NCI-H1048 (cell line): ENCODE measurements at regions not wholly inside any gene's neighbourhood (a gene's known extent, or its start where the extent isn't known, plus 50 kb on each side); places are given as distances from the start of the nearest gene placed in this dataset.
A peak's percentile ranks its signal among the peaks of the same experiment; 100 is the strongest.

Source experiments
- DNase-seq: peaks from one replicate; lab custom pipeline; 2025; lab: John Stamatoyannopoulos, UW

DNA sequence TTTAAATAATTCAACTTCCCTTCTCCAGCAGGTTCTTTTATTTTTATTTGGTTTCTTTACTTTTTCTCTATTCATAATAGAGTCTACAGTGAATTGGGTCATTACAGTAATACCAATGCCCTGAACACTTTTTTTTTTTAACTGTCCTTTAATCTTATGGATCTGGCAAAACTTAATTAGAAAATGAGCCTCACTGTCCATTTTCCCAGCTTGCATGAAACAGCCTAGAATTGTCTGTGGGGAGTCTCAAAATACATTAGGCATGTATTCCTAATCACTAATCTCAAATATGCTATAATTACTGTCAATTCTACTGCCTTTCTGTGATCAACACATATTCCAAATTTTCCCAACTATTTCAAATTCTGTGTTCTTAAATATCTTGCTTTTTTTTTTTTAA is 406.8 kb downstream of the ANXA1 start:
- no peak for DNase-seq

DNA sequence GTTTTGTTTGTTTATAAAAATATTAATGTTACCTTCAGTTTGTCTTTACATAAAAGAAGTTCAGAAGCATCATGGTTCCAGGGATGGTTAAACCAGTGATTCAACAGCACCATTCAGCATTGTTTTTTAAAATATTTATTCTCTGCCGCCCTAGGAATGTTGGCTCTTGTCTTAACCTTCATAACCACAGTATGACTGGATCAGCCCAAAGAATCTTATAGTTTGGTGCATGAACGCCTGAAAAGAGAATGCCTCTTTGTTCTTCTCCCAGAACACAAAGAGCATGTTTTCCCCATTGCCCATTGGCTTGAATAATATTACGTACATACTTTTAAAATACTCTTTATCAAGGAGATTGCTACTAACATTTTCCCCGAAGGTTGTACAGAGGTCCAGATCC is 413.4 kb downstream of the ANXA1 start:
- DNase-seq: no peak

DNA sequence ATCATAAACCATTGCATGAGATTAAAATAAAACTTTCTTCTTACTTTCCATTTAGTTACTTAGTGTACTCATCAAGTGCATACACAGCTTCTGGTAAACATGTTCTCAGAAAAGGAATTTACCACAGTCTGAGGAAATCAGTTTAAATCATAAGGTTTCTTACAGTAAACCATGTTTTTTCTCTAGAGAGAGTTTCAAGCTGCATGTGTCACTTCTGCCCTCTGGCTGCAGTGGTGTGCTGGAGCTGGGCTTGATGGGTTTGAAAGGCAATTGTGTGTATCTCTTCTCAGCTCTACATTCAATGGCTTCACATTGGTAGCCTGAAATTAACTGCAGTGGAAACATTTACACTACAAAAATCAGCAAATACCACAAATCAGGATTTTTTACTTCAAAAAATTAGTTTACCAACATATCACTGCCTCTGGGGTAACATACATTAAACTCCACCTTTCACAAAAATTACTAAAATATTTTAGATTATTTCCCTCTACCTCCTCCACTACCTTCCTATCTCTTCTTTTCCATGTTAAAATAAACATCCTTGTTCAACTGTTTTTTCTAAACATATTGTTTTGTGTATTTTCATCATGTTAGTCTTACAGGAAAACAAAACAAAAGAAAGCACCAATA is 414.3 kb downstream of the ANXA1 start:
- DNase-seq: no peak

DNA sequence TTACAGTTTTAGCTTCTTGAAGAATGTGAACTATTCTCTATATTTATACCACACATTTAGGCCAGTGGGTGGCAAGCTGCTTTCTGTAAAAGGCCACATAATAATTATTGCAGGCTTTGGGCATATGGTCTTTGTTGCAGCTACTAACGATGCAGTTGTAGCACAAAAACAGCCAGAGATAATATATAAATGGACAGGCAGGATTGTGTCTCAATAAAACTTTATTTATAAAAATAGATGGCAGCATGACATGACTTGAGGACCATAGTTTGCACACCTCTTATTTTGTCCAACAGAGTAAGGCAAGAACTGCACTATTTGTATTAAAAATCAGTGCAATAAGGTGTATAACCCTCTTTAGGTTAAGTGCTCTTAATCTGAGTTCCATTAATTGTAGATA is 415.0 kb downstream of the ANXA1 start:
- no peak for DNase-seq

DNA sequence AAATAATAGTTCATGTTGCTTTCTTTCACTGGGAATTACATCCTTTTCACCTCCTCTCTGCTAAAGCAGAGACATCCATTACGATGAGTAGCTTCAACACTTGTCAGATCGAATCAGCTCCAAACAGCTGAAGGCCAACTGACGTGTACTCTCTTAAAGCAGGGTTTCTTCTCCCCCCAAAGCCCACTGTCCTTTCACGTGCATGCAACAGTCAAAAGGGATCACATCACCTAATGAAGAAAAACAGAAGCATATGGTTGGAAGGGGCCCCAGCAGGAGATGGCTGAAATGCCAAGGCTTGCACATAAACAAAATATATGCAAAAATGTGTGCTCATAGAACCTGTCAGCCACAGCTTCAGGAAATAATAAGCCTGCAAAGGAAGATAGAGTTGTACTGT is 421.6 kb downstream of the ANXA1 start:
- DNase-seq: peak; percentile 33

DNA sequence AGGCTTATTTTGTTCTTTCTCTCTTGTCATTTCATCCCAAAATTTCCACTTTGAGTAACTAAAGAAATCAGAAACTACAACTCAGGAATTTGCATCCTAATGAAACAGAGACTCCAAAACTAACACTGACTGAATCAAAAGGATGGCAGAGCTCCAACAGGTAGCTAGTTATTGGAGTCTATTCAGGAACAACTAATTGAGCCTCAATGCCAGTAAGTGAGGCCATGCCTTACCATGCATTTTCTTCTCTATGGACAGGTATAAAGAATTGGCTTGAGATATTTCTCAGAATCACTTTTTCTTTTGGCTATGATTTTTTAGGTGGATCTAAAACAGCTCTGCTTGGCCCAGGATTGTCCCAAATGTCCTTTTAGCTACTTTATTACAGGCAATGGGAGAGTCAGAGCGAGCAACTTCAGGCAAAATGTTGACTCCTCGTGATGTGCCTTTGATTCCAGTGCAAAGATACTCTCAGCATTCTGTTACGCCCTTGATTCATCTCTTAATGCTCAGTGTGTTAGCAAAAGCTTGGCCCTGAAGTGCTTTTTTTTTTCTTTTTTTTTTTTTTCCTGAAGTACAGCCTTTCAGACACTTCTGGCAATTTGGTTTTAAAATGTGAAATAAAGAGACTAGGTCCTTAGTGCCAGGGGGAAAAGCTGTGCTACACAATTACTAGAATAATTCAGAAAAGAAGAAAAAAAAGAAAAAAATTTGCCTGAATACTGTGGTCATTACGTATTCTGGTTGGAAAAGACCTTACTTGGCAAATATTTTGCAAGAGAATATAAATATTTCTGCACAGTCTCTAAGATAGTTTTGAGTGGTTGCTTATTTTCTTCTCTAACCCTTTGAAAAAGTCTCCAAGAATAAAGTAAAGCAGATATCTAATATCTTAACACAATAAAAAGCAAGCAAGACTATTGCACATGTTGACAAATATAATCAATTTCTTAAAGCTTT is 423.7 kb downstream of the ANXA1 start:
- DNase-seq: no peak

DNA sequence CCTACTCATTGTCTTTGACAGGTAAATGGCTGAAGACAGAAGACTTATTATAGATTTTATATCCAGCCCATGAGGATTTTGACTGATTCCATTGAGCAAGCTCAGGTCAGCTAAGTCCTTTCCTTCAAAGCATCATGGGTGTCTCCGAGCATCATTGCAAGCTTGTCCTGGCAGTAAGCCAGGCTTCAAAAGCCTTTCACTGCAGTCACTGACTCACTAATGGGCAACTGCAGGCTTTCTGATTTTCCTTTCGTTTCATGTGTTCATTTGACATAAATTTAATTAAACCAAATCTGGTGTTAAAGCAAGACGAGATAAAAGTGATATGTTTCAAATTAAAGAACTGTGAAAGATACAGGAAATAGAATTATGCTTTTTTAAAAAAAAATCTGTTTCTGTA is 426.2 kb downstream of the ANXA1 start:
- DNase-seq: no peak

DNA sequence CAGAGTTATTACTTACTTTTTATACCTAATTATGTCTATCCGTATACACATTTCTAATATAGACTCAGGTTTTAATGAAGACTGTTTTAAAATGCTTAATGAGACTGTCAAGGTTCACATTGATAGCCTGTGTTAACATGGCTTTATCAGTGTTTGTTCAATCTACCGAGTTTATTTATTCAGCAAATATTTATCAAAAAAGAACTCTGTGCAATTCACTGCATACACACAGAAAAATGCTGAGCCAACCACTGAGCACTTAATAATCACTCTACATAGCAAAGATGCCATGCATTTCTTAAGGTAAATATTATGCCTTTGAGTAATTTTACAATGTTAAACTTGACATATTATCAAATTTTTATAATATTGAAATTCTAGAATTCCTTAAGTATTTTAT is 428.2 kb downstream of the ANXA1 start:
- DNase-seq: no peak

DNA sequence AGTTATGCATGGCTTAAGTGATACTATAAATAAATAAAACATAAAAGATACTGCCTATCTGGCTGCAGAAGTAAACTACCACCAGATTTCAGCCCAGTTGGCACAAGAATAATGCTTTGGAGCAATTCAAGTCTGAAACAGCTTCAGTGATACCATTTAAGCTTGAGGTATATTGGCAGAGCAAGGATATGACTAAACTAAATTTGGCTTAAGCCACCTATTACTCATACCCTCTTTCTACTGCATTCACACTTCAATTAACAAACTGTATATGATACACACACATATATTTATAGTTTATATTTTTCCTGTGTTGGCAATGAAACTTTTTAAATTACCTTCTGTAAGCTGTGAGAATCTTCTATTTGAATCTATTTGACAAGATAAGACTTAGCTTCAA is 431.9 kb downstream of the ANXA1 start:
- no peak for DNase-seq

DNA sequence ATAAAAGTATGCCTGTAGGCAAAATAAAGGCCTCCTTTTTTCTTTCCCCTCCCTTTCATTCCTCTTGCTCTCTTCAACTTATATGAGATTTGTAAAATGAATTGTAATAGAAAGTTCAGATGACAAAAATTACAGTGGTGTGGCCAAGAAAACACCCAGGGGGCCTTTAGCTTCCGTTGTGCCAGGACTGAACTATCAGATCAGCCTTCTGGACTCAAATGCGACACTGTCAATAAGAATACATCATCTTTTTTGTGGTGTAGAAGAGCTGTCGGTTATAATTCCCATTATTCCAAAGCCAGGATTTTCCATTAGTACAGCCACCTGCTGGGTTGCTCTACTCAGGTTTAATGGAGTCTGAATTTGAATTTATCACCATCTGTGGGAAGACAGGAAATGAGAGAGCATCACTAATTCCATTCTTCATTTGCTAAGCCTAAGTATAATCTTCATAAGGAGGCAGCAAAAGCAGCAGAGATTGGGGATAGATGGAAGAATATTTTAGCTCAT is 443.4 kb downstream of the ANXA1 start:
- no peak for DNase-seq

DNA sequence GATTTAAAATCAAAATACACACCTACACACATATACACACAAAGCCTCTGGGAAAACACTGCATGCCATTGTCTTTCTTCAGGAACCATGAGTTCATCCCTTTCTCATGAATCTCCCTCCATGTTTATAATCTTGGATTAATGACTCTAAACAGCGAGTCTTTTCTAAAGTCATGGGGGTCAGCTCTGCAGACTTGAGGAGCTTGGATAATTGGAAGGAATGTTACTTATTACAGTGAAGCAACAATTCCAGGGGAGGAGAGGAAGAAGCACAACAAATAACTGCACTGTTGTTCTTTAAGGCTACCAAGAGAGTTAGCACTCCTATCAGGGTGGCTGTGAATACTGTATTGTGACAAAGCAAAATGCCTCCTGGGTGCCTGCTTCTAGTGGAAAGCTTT is 444.7 kb downstream of the ANXA1 start:
- no peak for DNase-seq

DNA sequence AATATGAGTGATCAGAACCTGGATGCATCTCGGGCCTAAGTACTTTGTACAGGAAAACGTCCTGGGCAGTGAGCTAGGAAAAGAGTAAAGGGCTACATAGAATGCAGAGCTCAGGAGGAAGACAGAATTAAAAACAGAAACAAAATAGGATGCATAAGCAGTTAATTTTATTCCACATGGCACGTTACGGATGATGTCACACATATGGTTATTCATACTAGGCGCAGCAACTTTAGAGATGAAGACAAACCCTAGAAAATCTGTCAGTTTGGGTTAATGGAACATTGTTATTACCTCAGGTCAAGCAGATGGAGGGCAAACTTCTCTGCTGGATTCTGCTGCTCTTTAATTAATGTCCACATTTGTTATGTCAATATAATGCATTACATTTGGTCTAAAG is 445.4 kb downstream of the ANXA1 start:
- no peak for DNase-seq

DNA sequence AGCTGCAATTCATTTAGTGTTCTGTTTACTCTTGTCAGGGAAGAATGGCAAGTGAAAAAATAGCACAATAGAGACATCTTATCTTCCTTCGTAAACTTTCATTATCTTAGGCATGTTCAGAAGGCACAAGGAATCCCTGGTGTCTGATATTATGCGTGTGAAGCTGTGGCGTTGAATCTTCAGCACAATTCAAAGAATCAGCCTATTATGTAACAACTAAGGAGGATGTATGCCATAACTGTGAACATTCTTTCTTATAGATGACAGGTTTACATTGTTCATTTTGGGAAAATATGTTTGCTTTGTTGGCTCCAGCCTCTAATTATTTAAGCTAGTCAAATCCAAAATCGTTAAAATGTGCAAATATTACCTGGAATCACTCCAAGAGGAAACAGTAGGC is 446.1 kb downstream of the ANXA1 start:
- DNase-seq: peak; percentile 84

DNA sequence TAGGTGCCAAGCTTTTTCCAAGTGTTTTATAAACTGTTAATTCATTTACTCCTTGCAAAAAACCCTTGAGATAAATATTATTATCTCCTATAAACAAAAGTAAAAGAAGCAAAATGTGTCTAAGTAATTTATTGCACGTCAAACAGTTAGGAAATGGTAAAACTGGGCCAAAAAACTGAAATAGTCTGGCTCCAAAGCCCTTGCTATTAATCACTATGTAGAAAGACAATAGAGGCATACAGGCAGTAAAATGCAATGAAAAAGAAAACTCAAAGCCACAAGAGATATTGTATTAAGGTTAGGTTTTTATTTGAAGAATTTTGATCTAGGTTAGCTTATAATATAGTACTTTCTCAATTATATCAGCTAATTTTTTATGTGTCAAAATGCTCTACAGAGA is 457.7 kb downstream of the ANXA1 start:
- no peak for DNase-seq

DNA sequence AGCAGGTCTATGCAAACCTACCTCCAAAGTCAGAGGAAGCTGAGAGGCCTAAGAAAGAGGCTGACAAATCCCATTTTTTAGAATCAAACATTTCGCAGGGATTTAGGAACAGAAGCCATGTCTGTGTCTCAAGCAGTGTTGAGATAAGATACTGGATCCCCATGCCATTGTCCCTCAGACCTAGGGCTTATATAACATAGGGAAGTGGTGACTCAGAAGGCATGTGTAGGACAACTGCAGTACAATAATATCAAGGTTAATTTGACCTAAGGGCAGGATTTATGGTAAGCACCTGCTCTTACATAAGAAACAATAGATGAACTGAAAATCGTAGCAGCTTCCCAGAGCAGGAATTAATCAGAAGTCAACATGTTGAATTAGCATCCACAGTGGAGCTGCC is 459.4 kb downstream of the ANXA1 start:
- DNase-seq: peak; percentile 12

DNA sequence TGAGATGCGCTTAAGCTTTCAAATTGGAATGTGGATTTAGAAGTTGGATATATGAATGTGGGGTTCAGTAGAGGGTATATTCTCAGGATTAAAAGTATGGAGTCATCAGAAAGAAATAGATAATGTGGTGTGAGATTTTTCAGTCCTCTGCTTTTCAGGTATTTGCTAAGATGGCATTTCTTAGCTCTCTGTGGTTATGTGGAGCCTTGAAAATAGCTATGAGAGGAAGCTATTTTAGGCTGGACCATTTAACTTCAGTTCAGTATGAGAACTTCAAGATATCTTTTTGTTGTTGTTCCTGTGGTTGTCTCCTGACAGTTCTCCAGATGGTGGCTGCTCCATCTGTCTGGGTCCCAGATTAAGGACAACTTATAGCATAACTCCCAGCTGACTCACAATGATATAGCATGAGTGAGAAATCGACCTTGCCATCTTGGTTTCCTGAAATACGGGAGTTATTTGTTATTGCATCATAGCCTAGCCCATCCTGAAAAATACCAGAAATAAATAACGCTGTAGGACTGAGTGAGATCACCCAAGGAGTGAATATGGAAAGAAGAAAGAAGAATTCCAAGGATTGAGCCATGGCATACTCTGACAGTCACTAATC is 461.5 kb downstream of the ANXA1 start:
- no peak for DNase-seq

DNA sequence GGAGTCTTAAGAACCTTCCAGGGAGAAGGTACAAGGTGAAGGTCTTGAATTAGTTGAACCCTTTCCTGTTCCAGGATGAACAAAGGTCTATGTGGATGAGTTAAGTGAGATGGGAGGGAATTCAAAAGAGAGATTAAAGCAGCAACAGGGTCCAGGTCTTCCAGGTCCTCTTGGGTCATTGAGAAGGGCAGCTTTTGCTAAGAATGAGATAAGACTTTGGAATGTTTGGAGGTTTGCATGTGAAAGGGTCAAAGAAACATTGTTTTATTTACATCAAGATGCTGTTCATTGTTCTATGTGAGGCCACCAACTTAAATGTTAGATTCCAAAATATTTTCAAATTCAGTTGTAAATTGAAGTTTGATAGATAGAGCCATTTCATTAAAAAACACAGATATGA is 463.9 kb downstream of the ANXA1 start:
- DNase-seq: no peak

DNA sequence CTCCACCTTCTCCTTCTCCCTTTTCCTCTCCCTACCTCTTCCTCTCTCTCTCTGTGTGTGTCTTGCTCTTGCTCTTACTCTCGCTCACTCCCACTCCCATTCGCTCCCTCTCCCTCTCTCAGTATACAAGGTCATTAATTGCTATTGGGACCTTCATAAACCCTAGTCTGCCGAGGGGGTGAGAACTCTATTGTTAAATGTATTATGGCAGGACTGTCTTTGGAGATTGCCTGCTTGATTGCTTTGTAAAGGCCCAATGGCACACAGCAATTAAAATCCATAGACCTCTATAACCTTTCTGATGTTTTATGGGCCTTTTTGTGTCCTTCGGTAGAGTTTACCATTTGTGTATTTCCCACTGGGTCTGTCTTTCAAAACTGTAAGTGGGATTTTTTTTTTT is 465.9 kb downstream of the ANXA1 start:
- no peak for DNase-seq

DNA sequence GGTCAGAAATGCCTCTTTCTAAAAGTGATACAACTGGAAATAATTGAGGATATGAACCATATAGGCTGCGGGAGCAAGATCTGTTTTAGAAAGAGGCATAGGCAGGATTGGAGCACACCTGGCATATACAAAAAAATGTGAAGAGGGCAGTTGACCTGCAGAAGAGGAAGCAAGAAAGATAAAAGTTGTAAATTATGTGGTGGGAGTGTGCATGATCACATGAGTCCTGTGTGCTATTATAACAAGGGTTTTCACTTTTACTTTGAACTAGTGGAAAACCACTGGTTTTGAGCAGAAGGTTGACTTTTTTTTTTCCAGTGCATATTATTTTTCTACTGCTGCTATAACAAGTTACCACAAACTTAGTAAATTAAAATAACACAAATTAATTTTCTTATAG is 489.3 kb downstream of the ANXA1 start:
- DNase-seq: no peak

DNA sequence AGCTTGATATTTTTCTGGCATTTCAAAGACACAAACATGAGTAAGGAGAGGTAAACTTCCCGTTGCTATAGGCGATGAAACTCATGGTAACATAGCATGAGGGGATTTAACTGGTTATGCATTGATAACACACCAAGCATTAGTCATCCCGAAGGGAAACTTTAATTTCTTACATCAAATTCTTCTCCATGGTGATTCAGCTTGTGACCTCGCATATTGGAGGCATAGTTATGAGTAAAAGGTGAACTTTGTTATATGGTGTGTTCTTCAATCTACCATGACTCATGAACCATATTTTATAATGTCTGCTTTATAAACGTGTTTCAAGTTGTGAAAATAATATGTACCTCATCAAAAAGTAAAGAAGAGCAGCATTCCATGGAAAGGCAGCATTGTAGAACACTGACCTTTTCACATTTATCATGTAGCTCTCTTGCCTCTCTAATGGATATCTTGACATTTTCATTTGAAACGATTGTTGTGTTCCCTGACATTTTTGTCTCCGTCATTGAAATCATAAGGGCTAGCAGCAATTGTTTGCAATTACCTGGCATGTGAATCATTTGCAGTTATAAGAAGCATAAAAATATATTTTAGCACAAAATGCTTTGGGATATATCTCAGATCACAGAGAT is 491.8 kb downstream of the ANXA1 start:
- DNase-seq: no peak

DNA sequence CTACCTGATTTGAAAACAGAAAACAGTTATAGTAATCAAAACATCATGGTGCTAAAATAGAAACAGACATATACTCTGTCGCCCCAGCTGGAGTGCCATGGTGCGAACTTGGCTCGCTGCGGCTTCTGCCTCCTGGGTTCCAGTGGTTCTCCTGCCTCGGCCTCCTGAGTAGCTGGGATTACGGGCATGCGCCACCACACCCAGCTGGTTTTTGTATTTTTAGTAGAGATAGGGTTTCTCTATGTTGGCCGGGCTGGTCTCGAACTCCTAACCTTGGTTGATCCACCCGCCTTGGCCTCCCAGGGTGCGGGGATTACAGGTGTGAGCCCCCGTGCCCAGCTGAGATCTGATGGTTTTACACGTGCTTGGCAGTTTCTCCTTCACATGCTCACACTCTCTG is 495.9 kb downstream of the ANXA1 start:
- no peak for DNase-seq

DNA sequence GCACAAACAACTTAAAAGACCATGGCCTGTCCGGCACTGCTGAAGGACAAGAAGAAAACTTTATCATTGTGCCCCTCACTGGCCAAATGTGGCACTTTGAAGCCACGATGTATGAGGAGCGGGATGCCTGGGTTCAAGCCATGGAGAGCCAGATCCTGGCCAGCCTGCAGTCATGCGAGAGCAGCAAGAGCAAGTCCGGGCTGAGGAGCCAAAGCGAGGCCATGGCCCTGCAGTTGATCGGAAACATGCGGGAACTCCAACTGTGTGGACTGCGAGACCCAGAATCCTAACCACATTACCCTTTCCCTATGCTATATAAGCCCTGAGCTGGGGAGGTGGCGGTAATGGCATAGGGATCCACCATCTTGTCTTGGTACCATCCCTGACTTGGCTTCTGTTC is 497.9 kb downstream of the ANXA1 start:
- no peak for DNase-seq

DNA sequence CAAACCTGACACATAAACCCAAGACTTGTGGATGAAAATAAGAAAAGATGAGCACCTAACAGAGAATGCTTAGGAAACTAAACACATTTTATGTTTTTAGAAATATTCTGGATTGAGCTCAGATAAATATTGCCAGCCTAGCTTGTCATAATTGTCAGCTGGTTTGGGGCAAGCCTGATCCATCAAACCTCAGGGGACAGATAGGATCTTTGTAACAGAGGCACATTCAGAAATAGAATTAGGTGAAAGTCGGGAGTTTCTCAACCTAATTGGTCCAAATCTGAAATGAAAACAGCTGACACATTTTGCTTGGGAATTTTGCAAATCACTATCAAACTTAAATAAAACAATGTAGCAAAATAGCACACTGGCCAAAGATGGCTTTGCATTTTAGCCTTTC is 503.7 kb downstream of the ANXA1 start:
- no peak for DNase-seq
